SK-N-MC (cell line): ENCODE measurements at regions not wholly inside any gene's neighbourhood (a gene's known extent, or its start where the extent isn't known, plus 50 kb on each side); places are given as distances from the start of the nearest gene placed in this dataset.

ENCODE experiments used
- EZH2 ChIP-seq: fragments of 200-600 bp; sonication (generic); IDR thresholded peaks from one replicate; pipeline ENCODE4 v1.6.1; 2017; ENCODE audit warnings: antibody characterized with exemption
- POLR2AphosphoS5 ChIP-seq: IDR thresholded peaks from 2 replicates; pipeline ENCODE4 v1.6.1; 2012; ENCODE audit warnings: mild to moderate bottlenecking, low read depth, low read length, borderline replicate concordance

GRCh38 chr2:120441351-120441700, 95.4 kb downstream of the INHBB start:
- TF ChIP-seq POLR2AphosphoS5 (no peak), EZH2 (no peak)
